ENCODE measurements at regions not wholly inside any gene's neighbourhood (a gene's known extent, or its start where the extent isn't known, plus 50 kb on each side); places are given as distances from the start of the nearest gene placed in this dataset.

GRCh38 chr2:35920061-35920460 lies 435.5 kb upstream of the CRIM1 start:
- TF ChIP-seq, protein P1, sequence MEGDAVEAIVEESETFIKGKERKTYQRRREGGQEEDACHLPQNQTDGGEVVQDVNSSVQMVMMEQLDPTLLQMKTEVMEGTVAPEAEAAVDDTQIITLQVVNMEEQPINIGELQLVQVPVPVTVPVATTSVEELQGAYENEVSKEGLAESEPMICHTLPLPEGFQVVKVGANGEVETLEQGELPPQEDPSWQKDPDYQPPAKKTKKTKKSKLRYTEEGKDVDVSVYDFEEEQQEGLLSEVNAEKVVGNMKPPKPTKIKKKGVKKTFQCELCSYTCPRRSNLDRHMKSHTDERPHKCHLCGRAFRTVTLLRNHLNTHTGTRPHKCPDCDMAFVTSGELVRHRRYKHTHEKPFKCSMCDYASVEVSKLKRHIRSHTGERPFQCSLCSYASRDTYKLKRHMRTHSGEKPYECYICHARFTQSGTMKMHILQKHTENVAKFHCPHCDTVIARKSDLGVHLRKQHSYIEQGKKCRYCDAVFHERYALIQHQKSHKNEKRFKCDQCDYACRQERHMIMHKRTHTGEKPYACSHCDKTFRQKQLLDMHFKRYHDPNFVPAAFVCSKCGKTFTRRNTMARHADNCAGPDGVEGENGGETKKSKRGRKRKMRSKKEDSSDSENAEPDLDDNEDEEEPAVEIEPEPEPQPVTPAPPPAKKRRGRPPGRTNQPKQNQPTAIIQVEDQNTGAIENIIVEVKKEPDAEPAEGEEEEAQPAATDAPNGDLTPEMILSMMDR (conservative IDR thresholded peaks at IDR 0.05; ENCODE audit: low read length): no peak
- TF ChIP-seq EZH2phosphoT487 (IDR thresholded peaks at IDR 0.05; ENCODE audit: borderline replicate concordance): no peak
